ENCODE measurements at regions not wholly inside any gene's neighbourhood (a gene's known extent, or its start where the extent isn't known, plus 50 kb on each side); places are given as distances from the start of the nearest gene placed in this dataset.

GRCh38 chr10:42950606-42951485 lies 126.0 kb upstream of the RET start (continued):
- TF ChIP-seq NANOG (IDR thresholded peaks at IDR 0.05; ENCODE audit: borderline replicate concordance) (no peak), REST (IDR thresholded peaks at IDR 0.05; ENCODE audit: unreplicated experiment) (no peak)

- DNase-seq (ENCODE audit: low spot score) (peak; percentile 69), ATAC-seq (peak; percentile 73)
- H4K20me1 ChIP-seq (replicated peaks; ENCODE audit: insufficient read depth): 0 out of 2 replicates have a peak, but pooled peaks cover 2% of the 10 kb centered on the region
- H3K9me2 ChIP-seq (ENCODE audit: insufficient read depth): no peaks in the 10 kb centered on the region
- Mint-ChIP-seq H3K27ac (peak overlapping the region; percentile 44; the same call in 1 of the 2 replicates), H3K36me3 (ENCODE audit: low read depth) (0 out of 3 replicates have a peak, but pooled peaks cover 2% of the 10 kb centered on the region), H3K27me3 (ENCODE audit: insufficient read depth, low read depth, poor library complexity) (peaks cover 19% of the 10 kb centered on the region), H3K4me3 (peak overlapping the region; percentile 72), H3K9me3 (peaks cover 9% of the 10 kb centered on the region; the same call in 2 of the 3 replicates), H3K4me1 (peaks cover 21% of the 10 kb centered on the region)
- peak overlapping the region; percentile 66 for H3K4me3 ChIP-seq
- H3K27ac ChIP-seq (ENCODE audit: low read depth): no peak overlapping the region
- H2AFZ ChIP-seq: peak overlapping the region; percentile 93
- TF ChIP-seq CTCF (conservative IDR thresholded peaks at IDR 0.05; ENCODE audit: low read depth in 2 of 2) (peak; percentile 8 to 52; a peak in 2 of 4 replicates), POLR2AphosphoS5 (IDR thresholded peaks at IDR 0.05; ENCODE audit: low read depth) (peak; percentile 24; the same call in 1 of the 2 replicates), ZNF331 (CRISPR knock-in tag; IDR thresholded peaks at IDR 0.05; ENCODE audit: low read depth) (no peak), STAT1 (IDR thresholded peaks at IDR 0.05; ENCODE audit: unreplicated experiment) (no peak)
- H3F3A ChIP-seq (replicated peaks; ENCODE audit: low read depth): no peaks in the 10 kb centered on the region; the same call in 1 of the 2 replicates
- H3K4me1 ChIP-seq (ENCODE audit: insufficient read depth): peaks cover 4% of the 10 kb centered on the region; the same call in 1 of the 2 replicates
- H3K36me3 ChIP-seq (ENCODE audit: insufficient read depth): no peaks in the 10 kb centered on the region
- H3K4me2 ChIP-seq: peak overlapping the region; percentile 82
- H3K79me2 ChIP-seq (replicated peaks; ENCODE audit: insufficient read depth): no peaks in the 10 kb centered on the region
- H3K27me3 ChIP-seq (ENCODE audit: insufficient read depth): peaks cover 14% of the 10 kb centered on the region
These were observed 125.2 kb upstream of the RET start for GRCh38 chr10:42951486-42952251.
